ENCODE measurements at regions not wholly inside any gene's neighbourhood (a gene's known extent, or its start where the extent isn't known, plus 50 kb on each side); places are given as distances from the start of the nearest gene placed in this dataset.

DNA sequence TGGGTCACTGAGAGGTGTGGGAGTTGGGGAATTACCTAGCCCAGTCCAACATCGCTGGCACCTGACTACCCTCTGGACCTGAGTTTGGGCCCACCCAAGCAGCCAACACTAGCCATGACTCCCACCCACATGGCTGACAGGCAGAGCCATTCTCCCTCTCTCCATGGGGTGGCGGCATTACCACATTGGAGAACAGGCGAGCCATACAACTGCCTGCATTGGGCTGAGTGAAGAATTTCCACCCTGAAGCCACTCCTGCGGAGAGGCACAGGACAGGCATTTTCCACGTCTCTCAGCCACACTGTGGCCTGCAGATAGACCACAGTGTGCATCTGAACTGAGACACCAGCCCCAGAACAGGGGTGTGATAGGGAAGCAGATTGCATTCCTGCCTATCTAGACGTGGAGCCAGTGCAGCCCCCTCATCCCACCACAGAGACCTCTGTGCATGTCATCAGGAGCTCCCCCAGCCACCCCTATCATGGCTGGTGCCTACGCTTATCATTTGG is 58.2 kb upstream of the ANTXRL start:
- peak; percentile 84 for DNase-seq (ENCODE audit: low spot score)

DNA sequence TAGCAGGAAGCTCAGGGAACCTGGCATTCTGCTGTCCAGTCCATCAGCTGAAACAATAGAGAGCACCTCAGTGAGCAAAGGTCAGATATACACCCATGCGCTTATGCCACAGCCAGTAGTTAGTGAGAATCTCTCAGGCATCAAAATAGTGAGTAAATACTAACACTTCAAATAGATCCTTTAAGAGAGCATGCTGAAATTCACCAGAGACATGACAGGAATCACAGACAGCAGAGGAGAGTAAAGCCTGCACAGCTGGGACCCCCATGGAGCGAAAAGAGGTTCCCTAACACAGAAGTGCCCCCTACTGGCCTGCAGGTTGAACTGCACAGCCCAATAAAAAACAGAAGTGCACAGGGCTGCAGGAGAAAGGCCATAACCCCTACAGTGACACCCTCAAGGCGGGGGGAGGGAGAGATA is 57.6 kb upstream of the ANTXRL start:
- DNase-seq (ENCODE audit: low spot score), result peak; percentile 75

DNA sequence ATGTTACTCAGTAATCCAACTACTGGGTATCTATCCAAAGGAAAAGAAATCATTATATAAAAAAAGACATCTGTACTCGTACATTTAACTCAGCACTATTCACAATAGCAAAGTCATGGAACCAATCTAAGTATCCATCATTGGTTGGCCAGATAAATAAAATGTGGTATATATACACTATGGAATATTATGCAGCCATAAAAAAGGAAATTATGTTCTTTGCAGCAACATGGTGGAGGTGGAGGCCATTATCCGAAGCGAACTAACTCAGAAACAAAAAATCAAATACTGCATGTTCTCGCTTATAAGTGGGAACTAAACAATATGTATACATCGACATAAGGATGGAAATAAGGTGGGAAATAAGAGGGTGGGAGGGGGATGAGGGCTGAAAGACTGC is 56.2 kb upstream of the ANTXRL start:
- no peak for DNase-seq (ENCODE audit: low spot score)

DNA sequence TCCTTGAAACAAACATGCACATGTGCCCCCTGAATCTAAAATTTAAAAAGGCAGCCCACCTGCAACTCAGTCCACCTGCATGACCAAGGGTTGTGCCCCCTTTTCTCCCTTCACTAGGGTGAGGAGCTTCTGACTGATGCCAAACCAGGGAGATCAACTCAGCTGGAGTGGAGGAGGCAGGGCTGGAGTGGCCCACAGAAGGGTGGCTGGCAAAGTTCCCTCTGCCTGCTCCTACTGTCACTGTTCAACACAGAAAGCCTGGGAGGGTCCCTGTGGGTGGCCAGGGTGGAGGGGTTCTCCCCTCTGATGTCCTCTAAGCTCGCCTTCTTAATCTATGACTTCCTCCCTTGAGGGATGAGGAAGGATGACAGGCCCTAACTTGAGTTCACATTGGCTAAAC is 55.7 kb upstream of the ANTXRL start:
- DNase-seq (ENCODE audit: low spot score), result no peak

DNA sequence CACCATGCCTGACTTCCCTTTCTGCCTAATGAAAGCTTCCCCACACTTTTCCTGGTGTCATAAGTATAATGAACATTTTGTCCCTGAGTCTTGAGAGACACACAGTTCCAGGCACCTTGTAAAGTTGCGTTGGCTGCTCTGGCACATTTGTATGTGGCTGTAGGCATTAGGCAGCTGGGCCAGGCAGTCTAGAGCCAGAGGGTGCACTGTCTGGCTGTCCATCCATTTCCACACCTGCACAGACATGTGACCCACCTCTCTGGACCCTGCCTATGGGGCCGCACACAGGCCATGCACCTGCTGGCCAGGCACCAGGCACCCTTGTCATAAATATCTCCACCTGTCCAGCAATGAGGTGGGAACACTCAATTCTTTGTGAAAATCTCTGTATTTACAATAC is 54.7 kb upstream of the ANTXRL start:
- no peak for DNase-seq (ENCODE audit: low spot score)

DNA sequence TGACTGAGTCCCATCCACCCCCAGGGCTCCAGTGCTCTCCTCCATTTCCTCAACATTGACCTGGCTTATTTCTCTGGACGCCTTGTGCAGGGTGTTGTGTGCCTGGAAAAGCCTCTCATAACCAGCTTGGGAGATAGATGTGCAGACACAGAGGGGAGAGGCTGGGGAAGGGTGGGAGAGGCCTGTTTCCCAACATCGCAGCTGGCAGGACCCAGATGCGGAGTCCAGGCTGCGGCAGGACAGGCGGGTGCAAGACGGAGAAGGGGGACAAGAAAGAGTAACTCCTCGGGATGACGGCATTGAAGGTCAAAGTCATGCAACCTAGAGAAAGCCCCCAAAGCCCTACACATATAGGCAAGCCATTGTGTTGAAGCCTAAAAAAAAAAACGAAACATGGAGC is 54.1 kb upstream of the ANTXRL start:
- DNase-seq (ENCODE audit: low spot score), result no peak

DNA sequence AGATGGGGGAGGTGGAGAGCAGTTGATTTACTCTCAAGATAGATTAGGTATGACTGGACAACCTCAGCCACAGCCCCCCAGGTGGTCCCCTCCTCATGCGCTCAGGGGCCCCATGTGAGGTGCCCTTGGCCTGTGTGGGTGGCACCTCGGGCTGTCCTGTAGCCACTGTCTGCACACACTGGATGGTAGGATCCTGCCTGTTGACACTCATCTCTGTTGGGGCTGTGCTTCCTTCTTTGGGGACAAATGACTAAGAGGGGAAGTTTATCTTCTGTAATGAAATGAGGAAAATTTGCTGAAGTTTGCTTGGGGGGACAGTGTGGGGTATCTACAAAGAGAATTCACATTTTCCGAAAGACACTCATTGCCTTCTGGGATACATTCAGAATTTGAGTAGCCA is 53.6 kb upstream of the ANTXRL start:
- no peak for DNase-seq (ENCODE audit: low spot score)

DNA sequence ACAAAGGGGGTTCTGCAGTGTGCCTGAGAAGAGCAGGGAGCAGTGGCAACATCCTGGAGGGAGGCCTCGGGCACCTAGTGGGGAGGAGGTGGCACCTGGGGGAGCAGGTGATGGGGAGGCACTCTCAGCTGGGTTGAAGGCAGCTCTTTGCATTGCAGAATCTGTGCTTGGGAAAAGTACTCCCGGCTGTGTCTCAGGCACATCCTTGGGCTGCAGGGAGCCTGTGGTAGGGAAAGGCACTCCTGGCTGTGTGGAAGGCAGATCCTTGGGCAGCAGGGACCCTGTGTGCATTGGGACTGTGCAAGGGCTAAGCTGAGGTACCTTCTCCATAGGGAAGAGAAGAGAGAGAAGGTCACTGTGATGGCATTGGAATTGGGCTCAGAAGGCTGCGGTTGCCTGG is 52.8 kb upstream of the ANTXRL start:
- DNase-seq (ENCODE audit: low spot score), result no peak

DNA sequence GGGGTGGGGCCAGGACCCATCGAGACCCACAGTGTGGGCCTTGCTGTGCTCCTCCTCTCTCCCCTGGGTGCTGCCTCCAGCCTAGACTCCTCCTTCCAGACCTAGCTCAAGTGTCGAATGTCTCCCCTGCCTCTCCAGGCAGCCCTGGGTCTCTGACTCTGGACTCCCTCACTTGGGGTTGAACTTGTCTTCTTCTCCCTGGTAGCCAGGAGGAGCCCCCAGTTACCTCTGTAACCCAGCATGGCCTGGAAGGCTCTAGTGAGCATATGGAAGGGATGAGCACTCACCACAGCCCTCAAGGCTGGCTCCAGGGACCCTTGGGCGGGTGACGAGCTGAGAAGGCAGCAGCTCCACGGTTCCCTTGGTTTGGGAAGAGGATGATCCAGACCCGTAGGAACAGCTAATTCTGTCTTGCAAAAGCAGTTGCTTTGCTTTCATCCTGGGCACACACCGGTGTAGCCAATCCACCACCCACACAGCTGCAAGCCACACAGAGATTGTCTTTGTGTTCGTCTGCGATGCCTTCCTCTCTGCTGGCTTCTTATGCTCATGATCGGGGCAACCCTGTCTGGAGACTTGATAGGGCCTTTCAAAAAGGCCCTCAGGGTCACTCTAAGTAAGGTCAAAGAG is 52.3 kb upstream of the ANTXRL start:
- no peak for DNase-seq (ENCODE audit: low spot score)

DNA sequence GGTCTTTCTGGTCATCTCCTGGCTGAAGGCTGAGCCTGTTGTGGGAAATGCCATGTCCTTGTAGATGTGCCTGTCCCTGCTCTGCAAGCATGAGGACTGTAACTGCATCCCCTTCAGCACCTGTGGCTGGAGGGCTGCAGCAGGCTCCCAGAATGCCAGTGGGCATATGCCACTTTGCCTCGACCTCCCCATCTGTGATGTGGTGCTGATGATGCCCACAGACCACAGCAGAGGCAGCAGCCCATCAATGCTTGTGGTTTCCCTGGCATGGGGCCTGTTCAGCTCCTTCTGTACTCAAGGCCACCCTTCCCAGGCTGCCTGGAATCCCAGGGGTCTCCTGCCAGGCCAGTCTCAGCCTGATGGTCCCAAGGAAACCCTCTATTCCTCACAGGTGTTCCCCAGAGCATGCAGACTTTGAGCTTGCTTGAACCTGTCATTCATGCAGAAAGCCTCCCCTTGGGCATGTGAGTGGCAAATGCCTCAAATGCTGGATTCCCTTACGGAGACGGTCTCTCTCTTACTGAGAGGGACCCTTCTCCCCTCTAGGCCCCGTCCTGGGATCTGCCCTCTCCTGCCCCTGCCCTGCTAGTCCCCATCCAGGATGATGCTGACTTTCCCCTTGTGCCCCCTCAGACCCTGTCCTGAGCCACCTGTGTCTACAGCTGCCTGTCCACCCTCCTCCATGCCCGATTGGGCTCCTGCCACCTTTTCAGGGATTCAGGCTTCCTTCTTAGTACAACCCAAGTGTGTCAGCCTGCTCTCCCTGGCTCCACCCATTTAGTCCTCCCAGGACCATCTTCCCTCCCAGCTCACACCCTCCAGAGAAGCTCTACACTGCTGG is 50.9 kb upstream of the ANTXRL start:
- DNase-seq (ENCODE audit: low spot score), result no peak

DNA sequence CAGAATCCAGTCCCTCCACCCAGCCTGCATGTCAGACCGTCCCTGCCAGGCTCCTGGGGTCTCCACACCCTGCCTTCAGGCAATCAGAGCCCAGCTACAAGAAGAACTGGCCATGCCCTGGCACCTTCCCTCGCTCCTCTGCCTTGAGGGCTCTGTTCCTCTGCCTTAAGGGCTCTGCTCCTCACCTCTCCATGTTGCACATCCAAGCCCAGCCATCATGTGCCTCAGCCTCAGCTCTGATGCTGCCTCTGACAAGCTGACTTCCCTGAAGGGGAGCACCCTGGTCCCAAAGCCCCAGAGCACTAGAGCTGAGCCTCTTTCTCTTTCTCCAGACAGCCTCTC is 50.3 kb upstream of the ANTXRL start:
- no peak for DNase-seq (ENCODE audit: low spot score)

DNA sequence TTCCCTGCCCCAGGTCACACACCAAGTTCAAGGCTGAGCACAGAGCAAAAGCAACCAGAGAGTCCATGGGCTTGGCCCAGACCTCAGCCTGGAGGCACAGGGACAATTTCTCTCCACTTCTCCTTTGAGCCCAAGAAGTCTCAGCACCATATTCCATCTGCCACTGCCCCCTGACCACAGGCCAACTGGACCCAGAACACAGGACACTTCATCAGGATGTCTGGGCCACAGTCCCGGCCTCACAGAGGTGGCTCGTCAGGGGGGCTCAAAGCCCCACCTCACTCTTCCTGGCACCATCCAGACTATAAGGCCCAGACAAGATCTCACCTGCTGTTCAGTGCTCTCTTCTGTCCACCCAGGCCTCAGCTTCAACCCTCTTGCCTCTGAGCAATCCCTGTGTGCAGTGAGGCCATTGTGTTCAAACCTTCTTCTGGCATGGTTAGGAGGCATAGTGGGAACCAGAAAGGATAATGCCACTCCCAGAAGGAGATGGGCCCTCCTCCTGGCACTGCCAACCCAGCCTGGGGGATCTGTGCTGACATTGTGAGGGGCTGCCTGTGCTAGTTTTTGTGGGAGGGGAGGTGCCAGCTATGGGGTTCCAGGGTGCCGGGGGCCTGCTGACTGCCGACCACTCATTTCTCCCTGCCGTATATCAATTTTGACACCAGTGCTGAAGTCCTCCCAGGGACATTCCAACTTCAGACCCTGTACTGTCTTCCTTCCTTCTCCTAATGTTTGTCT is 49.7 kb upstream of the ANTXRL start:
- no peak for DNase-seq (ENCODE audit: low spot score)
